H9 (cell line): ENCODE measurements at regions not wholly inside any gene's neighbourhood (a gene's known extent, or its start where the extent isn't known, plus 50 kb on each side); places are given as distances from the start of the nearest gene placed in this dataset.

Source experiments
- DNase-seq: peaks from one replicate; pipeline ENCODE4 v3.0.0-alpha.2; 2017
- H2AFZ ChIP-seq: one replicate; pipeline ENCODE4 v1.6.1; 2013; ENCODE audit warnings: mild to moderate bottlenecking, low read length, control low read depth, moderate library complexity
- H2AK5ac ChIP-seq: 2 replicates; pipeline ENCODE4 v1.6.1; 2013; ENCODE audit warnings: low read length, control low read depth, mixed read lengths; ENCODE audit not compliant: insufficient read length
- H2BK120ac ChIP-seq: one replicate; pipeline ENCODE4 v1.6.1; 2013; ENCODE audit warnings: low read depth, mild to moderate bottlenecking, low read length, control low read depth, inconsistent platforms; ENCODE audit not compliant: poor library complexity, severe bottlenecking
- H2BK12ac ChIP-seq: 2 replicates; pipeline ENCODE4 v1.6.1; 2013; ENCODE audit warnings: low read length, control low read depth, mixed read lengths, low read depth; ENCODE audit not compliant: insufficient read length
- H2BK15ac ChIP-seq: 2 replicates; pipeline ENCODE4 v1.6.1; 2013; ENCODE audit warnings: low read depth, low read length, control low read depth
- H2BK20ac ChIP-seq: one replicate; pipeline ENCODE4 v1.6.1; 2013; ENCODE audit warnings: low read depth, mild to moderate bottlenecking, low read length, control low read depth, inconsistent platforms; ENCODE audit not compliant: poor library complexity, severe bottlenecking
- H2BK5ac ChIP-seq: 2 replicates; pipeline ENCODE4 v1.6.1; 2013; ENCODE audit warnings: low read length, control low read depth, mixed read lengths; ENCODE audit not compliant: insufficient read length
- H3K14ac ChIP-seq: 2 replicates; pipeline ENCODE4 v1.6.1; 2013; ENCODE audit warnings: low read length, control low read depth; ENCODE audit not compliant: insufficient read depth
- H3K18ac ChIP-seq: 2 replicates; pipeline ENCODE4 v1.6.1; 2013; ENCODE audit warnings: low read depth, mild to moderate bottlenecking, mixed read lengths, low read length, control low read depth; ENCODE audit not compliant: insufficient read length
- H3K23ac ChIP-seq: 2 replicates; pipeline ENCODE4 v1.6.1; 2013; ENCODE audit warnings: low read length, control low read depth, mixed read lengths, low read depth; ENCODE audit not compliant: insufficient read length
- H3K23me2 ChIP-seq: 2 replicates; pipeline ENCODE4 v1.6.1; 2013; ENCODE audit warnings: low read depth, mild to moderate bottlenecking, mixed read lengths, low read length, control low read depth; ENCODE audit not compliant: insufficient read length, poor library complexity, severe bottlenecking
- H3K27ac ChIP-seq: 2 replicates; pipeline ENCODE4 v1.5.1; 2013; ENCODE audit warnings: low read length, control low read depth, mixed read lengths, low read depth; ENCODE audit not compliant: insufficient read length
- H3K27me3 ChIP-seq: 2 replicates; pipeline ENCODE4 v1.6.1; 2013; ENCODE audit warnings: low read length, control low read depth, inconsistent platforms; ENCODE audit not compliant: insufficient read depth
- H3K4ac ChIP-seq: 2 replicates; pipeline ENCODE4 v1.6.1; 2013; ENCODE audit warnings: low read depth, mild to moderate bottlenecking, control low read depth, inconsistent platforms, low read length, moderate library complexity
- H3K4me1 ChIP-seq: 2 replicates; pipeline ENCODE4 v1.6.1; 2013; ENCODE audit warnings: low read length, control low read depth, inconsistent platforms; ENCODE audit not compliant: insufficient read depth
- H3K4me2 ChIP-seq: 2 replicates; pipeline ENCODE4 v1.6.1; 2013; ENCODE audit warnings: low read length, control low read depth, mixed read lengths; ENCODE audit not compliant: insufficient read length, insufficient read depth
- H3K56ac ChIP-seq: 2 replicates; pipeline ENCODE4 v1.6.1; 2013; ENCODE audit warnings: low read depth, mild to moderate bottlenecking, mixed read lengths, low read length, control low read depth; ENCODE audit not compliant: insufficient read length
- H3K79me1 ChIP-seq: 2 replicates; pipeline ENCODE4 v1.6.1; 2013; ENCODE audit warnings: low read depth, mild to moderate bottlenecking, moderate library complexity, low read length, control low read depth, inconsistent platforms; ENCODE audit not compliant: insufficient read depth, poor library complexity, severe bottlenecking
- H3K79me2 ChIP-seq: 2 replicates; pipeline ENCODE4 v1.6.1; 2013; ENCODE audit warnings: low read length, control low read depth, inconsistent platforms; ENCODE audit not compliant: insufficient read depth
- H3K9ac ChIP-seq: 2 replicates; pipeline ENCODE4 v1.6.1; 2013; ENCODE audit warnings: low read length, control low read depth, mixed read lengths; ENCODE audit not compliant: insufficient read length; ENCODE audit errors: extremely low read depth
- H3K9me3 ChIP-seq: one replicate; pipeline ENCODE4 v1.6.1; 2013; ENCODE audit warnings: low read depth, low read length, inconsistent platforms; ENCODE audit not compliant: control insufficient read depth
- H3T11ph ChIP-seq: one replicate; pipeline ENCODE4 v1.6.1; 2013; ENCODE audit warnings: mild to moderate bottlenecking, low read length, control low read depth, inconsistent platforms
- H4K20me1 ChIP-seq: one replicate; pipeline ENCODE4 v1.6.1; 2013; ENCODE audit not compliant: control insufficient read depth, insufficient read length, insufficient read depth
- H4K5ac ChIP-seq: 2 replicates; pipeline ENCODE4 v1.6.1; 2013; ENCODE audit warnings: low read depth, mild to moderate bottlenecking, mixed read lengths, low read length, control low read depth; ENCODE audit not compliant: insufficient read length
- H4K8ac ChIP-seq: replicated peaks from 2 replicates; pipeline ENCODE4 v1.6.1; 2013; ENCODE audit warnings: low read length, control low read depth, mixed read lengths, low read depth; ENCODE audit not compliant: insufficient read length
- H4K91ac ChIP-seq: 2 replicates; pipeline ENCODE4 v1.6.1; 2013; ENCODE audit warnings: low read depth, mild to moderate bottlenecking, moderate library complexity, mixed read lengths, low read length, control low read depth; ENCODE audit not compliant: insufficient read length
- H3K27ac Mint-ChIP-seq, 3 experiments: 2 replicates in 2 of 3; 3 replicates in 1 of 3; pipeline ENCODE4 v1.8.0; 2020 to 2021; ENCODE audit warnings: mixed read lengths in 3 of 3, mild to moderate bottlenecking in 1 of 3, moderate library complexity in 1 of 3
- H3K27me3 Mint-ChIP-seq: 2 replicates; pipeline ENCODE4 v1.8.0; 2021; ENCODE audit warnings: low read depth, mild to moderate bottlenecking, moderate library complexity, mixed read lengths
- H3K36me3 Mint-ChIP-seq, 3 experiments: 2 replicates in 2 of 3; 3 replicates in 1 of 3; pipeline ENCODE4 v1.8.0; 2020 to 2021; ENCODE audit warnings: low read depth in 3 of 3, mixed read lengths in 3 of 3; ENCODE audit not compliant: insufficient read depth in 1 of 3
- H3K4me1 Mint-ChIP-seq, 2 experiments: 2 replicates each; pipeline ENCODE4 v1.8.0; 2020; ENCODE audit warnings: mixed read lengths in 2 of 2
- H3K4me3 Mint-ChIP-seq, 2 experiments: 2 replicates in 1 of 2; 3 replicates in 1 of 2; pipeline ENCODE4 v1.8.0; 2020 to 2021; ENCODE audit warnings: mild to moderate bottlenecking in 2 of 2, mixed read lengths in 2 of 2, moderate library complexity in 1 of 2
- H3K9me3 Mint-ChIP-seq, 2 experiments: 2 replicates in 1 of 2; 3 replicates in 1 of 2; pipeline ENCODE4 v1.8.0; 2020; ENCODE audit warnings: mild to moderate bottlenecking in 2 of 2, mixed read lengths in 2 of 2, moderate library complexity in 1 of 2
- WGBS: extraction: QIAGEN DNeasy Blood & Tissue Kit; methylation state at CpG from one replicate; pipeline ENCODE4 v1.1.7; 2013; ENCODE audit warnings: missing lambda C conversion rate, low lambda C conversion rate, mixed read lengths; ENCODE audit not compliant: insufficient read length; ENCODE audit errors: extremely low coverage; 5-methylcytosine and 5-hydroxymethylcytosine counted together
- TF ChIP-seq, protein P1 (sequence below): fragments of 200-600 bp; sonication (generic); conservative IDR thresholded peaks from 3 replicates; pipeline ENCODE4 v1.8.0; 2021; ENCODE audit warnings: antibody characterized with exemption, mild to moderate bottlenecking

DNA sequence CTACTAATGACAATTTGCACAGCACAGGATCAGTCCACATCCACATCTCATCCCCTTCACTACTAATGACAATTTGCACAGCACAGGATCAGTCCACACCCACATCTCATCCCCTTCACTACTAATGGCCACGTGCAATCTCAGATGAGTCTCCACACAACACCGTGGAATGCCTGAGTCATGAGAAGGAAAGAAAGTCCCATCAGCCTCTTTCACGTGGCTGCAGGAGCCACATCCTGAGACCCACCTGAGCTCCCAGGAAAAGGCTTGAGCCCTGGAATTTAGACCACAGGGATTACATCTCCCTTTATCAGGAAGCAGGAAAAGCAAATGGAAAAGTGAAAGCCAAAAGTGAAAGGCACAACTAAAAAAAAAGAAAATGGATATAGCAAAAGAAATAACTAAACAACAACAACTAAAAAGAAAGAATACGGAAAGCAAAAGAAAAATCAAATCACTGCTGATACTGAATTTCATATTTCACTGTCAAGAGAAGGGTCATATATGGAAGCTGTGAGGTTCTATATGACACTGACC, 1300.5 kb downstream of the TMEM121 start:
- Histone ChIP-seq H3K27ac (no peak overlapping the region), H2BK12ac (no peak overlapping the region), H3K79me2 (no peaks in the 10 kb centered on the region), H3K27me3 (no peaks in the 10 kb centered on the region), H3K4me2 (no peak overlapping the region), H3K23ac (no peak overlapping the region), H3K14ac (no peak overlapping the region), H4K91ac (no peak overlapping the region), H3K4ac (no peak overlapping the region), H3K9ac (no peak overlapping the region), H3K56ac (no peak overlapping the region), H3K4me1 (no peaks in the 10 kb centered on the region), H3K23me2 (no peaks in the 10 kb centered on the region), H2BK120ac (no peak overlapping the region), H2AK5ac (no peak overlapping the region), H4K8ac (no peak overlapping the region), H2BK5ac (no peak overlapping the region), H3K9me3 (peaks cover 89% of the 10 kb centered on the region), H2AFZ (no peak overlapping the region), H2BK15ac (no peak overlapping the region), H4K20me1 (no peaks in the 10 kb centered on the region), H4K5ac (no peak overlapping the region), H2BK20ac (no peak overlapping the region), H3K18ac (no peak overlapping the region), H3T11ph (no peak overlapping the region), H3K79me1 (no peaks in the 10 kb centered on the region)
- no peak for DNase-seq
- Mint-ChIP-seq H3K4me3 (no peak overlapping the region), H3K36me3 (peaks cover 12 to 28% (median 17%) of the 10 kb centered on the region in 3 experiments; a peak in 6 of 7 replicates), H3K27me3 (no peaks in the 10 kb centered on the region; the same call in 1 of the 2 replicates), H3K9me3 (peaks cover 83 to 88% of the 10 kb centered on the region in 2 experiments), H3K4me1 (no peaks in the 10 kb centered on the region), H3K27ac (no peak overlapping the region)
- TF ChIP-seq, protein P1, sequence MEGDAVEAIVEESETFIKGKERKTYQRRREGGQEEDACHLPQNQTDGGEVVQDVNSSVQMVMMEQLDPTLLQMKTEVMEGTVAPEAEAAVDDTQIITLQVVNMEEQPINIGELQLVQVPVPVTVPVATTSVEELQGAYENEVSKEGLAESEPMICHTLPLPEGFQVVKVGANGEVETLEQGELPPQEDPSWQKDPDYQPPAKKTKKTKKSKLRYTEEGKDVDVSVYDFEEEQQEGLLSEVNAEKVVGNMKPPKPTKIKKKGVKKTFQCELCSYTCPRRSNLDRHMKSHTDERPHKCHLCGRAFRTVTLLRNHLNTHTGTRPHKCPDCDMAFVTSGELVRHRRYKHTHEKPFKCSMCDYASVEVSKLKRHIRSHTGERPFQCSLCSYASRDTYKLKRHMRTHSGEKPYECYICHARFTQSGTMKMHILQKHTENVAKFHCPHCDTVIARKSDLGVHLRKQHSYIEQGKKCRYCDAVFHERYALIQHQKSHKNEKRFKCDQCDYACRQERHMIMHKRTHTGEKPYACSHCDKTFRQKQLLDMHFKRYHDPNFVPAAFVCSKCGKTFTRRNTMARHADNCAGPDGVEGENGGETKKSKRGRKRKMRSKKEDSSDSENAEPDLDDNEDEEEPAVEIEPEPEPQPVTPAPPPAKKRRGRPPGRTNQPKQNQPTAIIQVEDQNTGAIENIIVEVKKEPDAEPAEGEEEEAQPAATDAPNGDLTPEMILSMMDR: no peak
- WGBS: no CpG with 5 or more reads among the region's 4 CpGs
